GM10266 (cell line): ENCODE measurements at regions not wholly inside any gene's neighbourhood (a gene's known extent, or its start where the extent isn't known, plus 50 kb on each side); places are given as distances from the start of the nearest gene placed in this dataset.

Experiments
- DNase-seq: peaks from one replicate; pipeline ENCODE4 v3.0.0; 2012; ENCODE audit errors: extremely low spot score
- CTCF ChIP-seq: IDR thresholded peaks from 2 replicates; pipeline ENCODE4 v1.5.1; 2012; ENCODE audit warnings: mild to moderate bottlenecking, low read depth; ENCODE audit not compliant: control insufficient read depth, insufficient read depth; ENCODE audit errors: missing control alignments

DNA sequence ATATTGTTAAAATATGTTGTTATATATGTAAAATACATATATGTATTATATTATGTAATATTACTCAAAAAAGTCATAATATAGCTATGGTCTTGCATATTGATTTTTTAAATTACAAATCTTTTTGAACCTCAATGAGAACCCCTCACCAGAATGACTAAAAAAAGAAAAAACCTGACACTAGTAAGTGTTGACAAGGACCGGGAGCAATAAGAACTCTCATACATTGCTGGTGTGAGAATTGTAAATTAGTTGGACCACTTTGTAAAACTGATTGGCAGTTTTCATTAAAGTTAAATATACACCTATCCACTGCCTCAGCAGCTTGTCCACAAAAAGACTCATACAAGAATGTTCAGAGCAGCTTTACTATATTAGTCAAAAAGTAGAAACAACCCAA, 280.0 kb downstream of the BMP7 start:
- no peak for DNase-seq
- no peak for TF ChIP-seq CTCF

GRCh38 chr20:56986931-56987720, 279.3 kb downstream of the BMP7 start:
- no peak for DNase-seq

GRCh38 chr20:56987986-56988385, 278.5 kb downstream of the BMP7 start:
- no peak for DNase-seq
- no peak for TF ChIP-seq CTCF

More at GRCh38 chr20:56986931-56987720, 279.3 kb downstream of the BMP7 start:
- no peak for TF ChIP-seq CTCF

- no peak for TF ChIP-seq CTCF
- DNase-seq, result no peak
These were observed 278.0 kb downstream of the BMP7 start for GRCh38 chr20:56988446-56988845.

DNA sequence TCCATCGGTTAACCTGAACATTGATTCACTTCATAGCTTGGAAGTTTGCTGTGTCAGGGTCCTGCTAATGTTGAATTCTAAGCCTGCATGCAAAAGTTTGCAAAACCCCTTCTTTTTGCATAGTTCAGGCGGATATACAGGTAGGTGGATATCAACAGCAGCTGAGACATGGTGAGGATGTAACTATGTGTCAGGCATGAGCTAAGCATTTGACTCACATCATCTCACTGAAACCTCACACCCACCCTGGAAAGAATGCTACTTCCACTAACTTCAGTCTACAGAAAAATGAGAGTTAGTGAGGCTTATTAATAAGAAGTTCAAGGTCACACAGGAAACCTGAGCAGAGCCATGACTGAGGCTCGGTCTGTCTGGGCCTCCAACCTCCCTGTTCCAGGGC, 276.9 kb downstream of the BMP7 start:
- DNase-seq, result no peak
- no peak for TF ChIP-seq CTCF

- TF ChIP-seq CTCF, result no peak
- no peak for DNase-seq
These were observed 273.4 kb downstream of the BMP7 start for GRCh38 chr20:56993020-56993559.

GRCh38 chr20:56994006-56994405, 272.4 kb downstream of the BMP7 start:
- no peak for TF ChIP-seq CTCF
- DNase-seq, result no peak
